K562 (cell line): ENCODE measurements at regions not wholly inside any gene's neighbourhood (a gene's known extent, or its start where the extent isn't known, plus 50 kb on each side); places are given as distances from the start of the nearest gene placed in this dataset.

Source experiments
- ATAC-seq: fragments of 200-7000 bp; cut with Tn5 transposase; 3 replicates; pipeline ENCODE4 v1.9.1; 2020; ENCODE audit warnings: moderate library complexity
- BruUV-seq: library from RNA; stranded (reverse); fragments of 400-500 nt; replicated peaks from 2 replicates; lab custom pipeline; 2021; lab: Mats Ljungman, UMichigan
- CTCF ChIA-PET: fragments of 300-600 bp; formaldehyde crosslinking; extraction: SDS; loops from one replicate; lab custom pipeline; 2021; ENCODE audit warnings: low intra/inter-chr PET ratio; lab: Yijun Ruan, JAX
- POLR2A ChIA-PET: fragments of 300-600, 350-650 bp; sonication (Branson Sonifier 250); formaldehyde crosslinking; extraction: SDS; loops from one replicate; lab custom pipeline; 2021; ENCODE audit warnings: antibody characterized with exemption, inconsistent platforms; lab: Yijun Ruan, JAX
- DNase-seq, 4 experiments: peaks; one replicate each; pipeline versions ENCODE4 v3.0.0 to v3.0.0-alpha.2; 2011 to 2018; ENCODE audit warnings: low spot score in 3 of 4, mixed read lengths in 3 of 4; ENCODE audit errors: extremely low read depth in 1 of 4
- FAIRE-seq: peaks from 2 replicates; lab custom pipeline; 2011; peaks lifted over from hg19 to GRCh38; lab: Jason Lieb, UNC
- H2AFZ ChIP-seq: 2 replicates; pipeline ENCODE4 v1.6.0; 2011; ENCODE audit warnings: low read depth, low read length, control low read depth, inconsistent platforms
- H3K27ac ChIP-seq: fragments of 200-600 bp; 3 replicates; pipeline ENCODE4 v1.8.0; 2011; ENCODE audit warnings: low read depth, mild to moderate bottlenecking, control low read depth, inconsistent platforms, low read length, moderate library complexity, mixed read lengths; ENCODE audit errors: extremely low read depth
- H3K27me3 ChIP-seq, 2 experiments: fragments of 300-600 bp in 1 of 2; 2 replicates in 1 of 2; 3 replicates in 1 of 2; pipeline versions ENCODE4 v1.6.0 to v1.8.0; 2011; ENCODE audit warnings: inconsistent platforms in 2 of 2, low read length in 2 of 2, mild to moderate bottlenecking in 1 of 2, mixed read lengths in 1 of 2, moderate library complexity in 1 of 2; ENCODE audit not compliant: control insufficient read depth in 2 of 2, insufficient read depth in 2 of 2
- H3K36me3 ChIP-seq: fragments of 300-600 bp; 3 replicates; pipeline ENCODE4 v1.8.0; 2011; ENCODE audit warnings: mild to moderate bottlenecking, low read length, inconsistent platforms; ENCODE audit not compliant: control insufficient read depth, insufficient read depth
- H3K4me1 ChIP-seq, 2 experiments: fragments of 200-600 bp in 1 of 2; replicated peaks in 1 of 2; 2 replicates in 1 of 2; 3 replicates in 1 of 2; pipeline versions ENCODE4 v1.5.1 to v1.8.0; 2011; ENCODE audit warnings: inconsistent platforms in 2 of 2, low read length in 2 of 2, mild to moderate bottlenecking in 1 of 2, mixed read lengths in 1 of 2, moderate library complexity in 1 of 2; ENCODE audit not compliant: control insufficient read depth in 2 of 2, insufficient read depth in 2 of 2
- H3K4me2 ChIP-seq: 2 replicates; pipeline ENCODE4 v1.6.1; 2011; ENCODE audit warnings: low read length, control low read depth, inconsistent platforms, mixed read lengths; ENCODE audit not compliant: insufficient read depth
- H3K4me3 ChIP-seq: fragments of 200-600 bp; sonication (generic), shearing (Covaris generic); 2 replicates; pipeline ENCODE4 v1.5.1; 2016; ENCODE audit warnings: control low read depth, inconsistent platforms
- H3K79me2 ChIP-seq: fragments of 200-600 bp; 3 replicates; pipeline ENCODE4 v1.8.0; 2011; ENCODE audit warnings: low read length, inconsistent platforms; ENCODE audit not compliant: control insufficient read depth, insufficient read depth
- H3K9ac ChIP-seq, 2 experiments: 2 replicates each; pipeline versions ENCODE4 v1.6.0 to v1.6.1; 2011; ENCODE audit warnings: low read depth in 2 of 2, low read length in 2 of 2, control low read depth in 1 of 2, inconsistent platforms in 1 of 2, mild to moderate bottlenecking in 1 of 2, mixed read lengths in 1 of 2; ENCODE audit not compliant: insufficient read depth in 1 of 2
- H3K9me1 ChIP-seq: one replicate; pipeline ENCODE4 v1.6.0; 2011; ENCODE audit warnings: inconsistent platforms, mild to moderate bottlenecking, low read length, moderate library complexity; ENCODE audit not compliant: control insufficient read depth, insufficient read depth
- H3K9me3 ChIP-seq: replicated peaks from 2 replicates; pipeline ENCODE4 v1.5.1; 2011; ENCODE audit warnings: low read depth, low read length, inconsistent platforms; ENCODE audit not compliant: control insufficient read depth, insufficient read depth
- H4K20me1 ChIP-seq: replicated peaks from 2 replicates; pipeline ENCODE4 v1.6.1; 2011; ENCODE audit warnings: low read length, inconsistent platforms, mixed read lengths; ENCODE audit not compliant: control insufficient read depth, insufficient read depth
- FOS ChIP-seq: IDR thresholded peaks from 3 replicates; pipeline ENCODE4 v1.6.1; 2011; ENCODE audit not compliant: insufficient read length; ENCODE audit errors: extremely low read depth
- JUNB ChIP-seq: fragments of 450-650 bp; formaldehyde crosslinking; conservative IDR thresholded peaks from 2 replicates; pipeline ENCODE4 v1.4.0; 2020; ENCODE audit warnings: mild to moderate bottlenecking
- in situ Hi-C: fragments of 300-500 bp; cut with MboI; formaldehyde crosslinking; loops from 4 replicates; pipeline ENCODE4 v1.15.0; 2018; ENCODE audit warnings: inconsistent platforms, mixed read lengths
- intact Hi-C: fragments of 100-400 bp; cut with micrococcal nuclease; formaldehyde crosslinking; loops from 2 replicates; pipeline ENCODE4 v1.14.2; 2022
- TF ChIP-seq, protein P1 (sequence below): sonication (generic); formaldehyde crosslinking; IDR thresholded peaks from 2 replicates; pipeline ENCODE4 v1.8.0; 2023; ENCODE audit warnings: missing genetic modification reagents, mild to moderate bottlenecking, borderline replicate concordance

DNA sequence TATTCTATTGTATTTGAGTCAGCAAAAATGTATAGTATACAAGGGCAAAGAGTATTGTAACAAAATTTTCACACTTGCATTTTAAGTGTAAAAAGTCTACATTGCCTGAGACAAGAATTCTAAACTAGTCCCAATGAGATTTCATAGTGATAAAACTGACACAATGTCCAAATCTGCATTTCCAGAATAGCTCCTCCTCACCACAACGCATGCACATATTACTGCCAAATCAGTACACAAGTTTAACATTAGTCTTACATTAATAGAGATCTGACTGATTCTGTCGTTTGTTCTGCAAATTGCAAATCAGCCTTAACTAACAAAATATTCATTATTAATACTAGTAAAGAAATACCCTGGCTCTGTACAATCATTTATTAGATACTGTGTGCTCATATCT, 222.2 kb upstream of the NEIL3 start (continued):
- TF ChIP-seq, protein P1, sequence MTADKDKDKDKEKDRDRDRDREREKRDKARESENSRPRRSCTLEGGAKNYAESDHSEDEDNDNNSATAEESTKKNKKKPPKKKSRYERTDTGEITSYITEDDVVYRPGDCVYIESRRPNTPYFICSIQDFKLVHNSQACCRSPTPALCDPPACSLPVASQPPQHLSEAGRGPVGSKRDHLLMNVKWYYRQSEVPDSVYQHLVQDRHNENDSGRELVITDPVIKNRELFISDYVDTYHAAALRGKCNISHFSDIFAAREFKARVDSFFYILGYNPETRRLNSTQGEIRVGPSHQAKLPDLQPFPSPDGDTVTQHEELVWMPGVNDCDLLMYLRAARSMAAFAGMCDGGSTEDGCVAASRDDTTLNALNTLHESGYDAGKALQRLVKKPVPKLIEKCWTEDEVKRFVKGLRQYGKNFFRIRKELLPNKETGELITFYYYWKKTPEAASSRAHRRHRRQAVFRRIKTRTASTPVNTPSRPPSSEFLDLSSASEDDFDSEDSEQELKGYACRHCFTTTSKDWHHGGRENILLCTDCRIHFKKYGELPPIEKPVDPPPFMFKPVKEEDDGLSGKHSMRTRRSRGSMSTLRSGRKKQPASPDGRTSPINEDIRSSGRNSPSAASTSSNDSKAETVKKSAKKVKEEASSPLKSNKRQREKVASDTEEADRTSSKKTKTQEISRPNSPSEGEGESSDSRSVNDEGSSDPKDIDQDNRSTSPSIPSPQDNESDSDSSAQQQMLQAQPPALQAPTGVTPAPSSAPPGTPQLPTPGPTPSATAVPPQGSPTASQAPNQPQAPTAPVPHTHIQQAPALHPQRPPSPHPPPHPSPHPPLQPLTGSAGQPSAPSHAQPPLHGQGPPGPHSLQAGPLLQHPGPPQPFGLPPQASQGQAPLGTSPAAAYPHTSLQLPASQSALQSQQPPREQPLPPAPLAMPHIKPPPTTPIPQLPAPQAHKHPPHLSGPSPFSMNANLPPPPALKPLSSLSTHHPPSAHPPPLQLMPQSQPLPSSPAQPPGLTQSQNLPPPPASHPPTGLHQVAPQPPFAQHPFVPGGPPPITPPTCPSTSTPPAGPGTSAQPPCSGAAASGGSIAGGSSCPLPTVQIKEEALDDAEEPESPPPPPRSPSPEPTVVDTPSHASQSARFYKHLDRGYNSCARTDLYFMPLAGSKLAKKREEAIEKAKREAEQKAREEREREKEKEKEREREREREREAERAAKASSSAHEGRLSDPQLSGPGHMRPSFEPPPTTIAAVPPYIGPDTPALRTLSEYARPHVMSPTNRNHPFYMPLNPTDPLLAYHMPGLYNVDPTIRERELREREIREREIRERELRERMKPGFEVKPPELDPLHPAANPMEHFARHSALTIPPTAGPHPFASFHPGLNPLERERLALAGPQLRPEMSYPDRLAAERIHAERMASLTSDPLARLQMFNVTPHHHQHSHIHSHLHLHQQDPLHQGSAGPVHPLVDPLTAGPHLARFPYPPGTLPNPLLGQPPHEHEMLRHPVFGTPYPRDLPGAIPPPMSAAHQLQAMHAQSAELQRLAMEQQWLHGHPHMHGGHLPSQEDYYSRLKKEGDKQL (CRISPR knock-in tag), result no peak

DNA sequence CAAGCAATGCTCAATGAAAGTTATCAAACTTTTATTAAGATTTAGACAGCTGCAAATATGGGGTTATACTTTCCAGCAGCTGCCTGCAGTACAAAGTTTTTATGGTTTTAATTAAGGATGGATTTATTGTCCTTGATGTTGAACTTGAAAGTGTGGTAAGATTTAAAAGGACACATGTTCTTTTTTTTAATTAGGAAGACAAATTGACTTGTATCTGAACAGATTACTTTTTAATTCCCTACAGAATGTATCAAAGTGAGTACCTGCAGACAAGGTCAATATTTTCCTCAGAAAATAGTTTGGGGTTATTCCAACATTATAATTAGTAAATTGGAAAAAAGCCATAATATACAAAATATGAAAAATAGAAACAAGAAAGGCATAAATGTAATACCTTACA, 218.2 kb upstream of the NEIL3 start:
- FAIRE-seq (no peak), DNase-seq (no peak), ATAC-seq (no peak)
- Histone ChIP-seq H3K9me3 (no peaks in the 10 kb centered on the region), H2AFZ (no peak overlapping the region), H3K27me3 (no peaks in the 10 kb centered on the region), H3K27ac (no peak overlapping the region), H3K79me2 (no peaks in the 10 kb centered on the region), H3K9me1 (no peaks in the 10 kb centered on the region), H3K4me1 (no peaks in the 10 kb centered on the region), H3K36me3 (no peaks in the 10 kb centered on the region), H3K4me3 (no peak overlapping the region), H4K20me1 (no peaks in the 10 kb centered on the region), H3K9ac (no peak overlapping the region), H3K4me2 (no peak overlapping the region)
- no peak for TF ChIP-seq JUNB
- no peak for TF ChIP-seq FOS
- CTCF ChIA-PET, result no interaction called here
- intact Hi-C loops (no loop called here), in situ Hi-C loops (no loop called here)
- no TSS peak for BruUV-seq
- POLR2A ChIA-PET, result no interaction called here
